ENCODE measurements at regions not wholly inside any gene's neighbourhood (a gene's known extent, or its start where the extent isn't known, plus 50 kb on each side); places are given as distances from the start of the nearest gene placed in this dataset.

DNA sequence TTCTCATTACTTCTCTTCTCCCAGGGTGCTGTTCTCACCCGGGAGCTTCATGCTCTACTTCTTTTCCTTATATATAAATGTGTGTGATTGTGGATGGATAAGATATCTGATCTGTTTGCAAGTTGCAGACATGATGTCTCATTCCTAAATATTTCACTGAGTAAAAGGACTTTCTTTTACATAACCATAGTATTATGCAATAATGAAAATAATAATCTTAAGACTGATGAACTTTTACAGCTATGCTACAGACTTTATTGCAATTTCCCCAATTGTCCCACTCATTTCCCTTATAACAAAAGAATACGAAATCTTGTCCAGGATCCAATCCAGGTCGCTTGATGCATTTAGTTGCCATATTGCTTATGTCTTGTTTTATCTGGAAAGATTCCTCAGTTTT, 284.5 kb upstream of the JAG1 start:
- Mint-ChIP-seq H3K4me1 (no peaks in the 10 kb centered on the region), H3K27ac (no peak overlapping the region), H3K9me3 (peaks cover 4 to 6% of the 10 kb centered on the region in 2 donors), H3K27me3 (no peaks in the 10 kb centered on the region), H3K4me3 (no peak overlapping the region)
- ATAC-seq (no peak), DNase-seq (no peak)

DNA sequence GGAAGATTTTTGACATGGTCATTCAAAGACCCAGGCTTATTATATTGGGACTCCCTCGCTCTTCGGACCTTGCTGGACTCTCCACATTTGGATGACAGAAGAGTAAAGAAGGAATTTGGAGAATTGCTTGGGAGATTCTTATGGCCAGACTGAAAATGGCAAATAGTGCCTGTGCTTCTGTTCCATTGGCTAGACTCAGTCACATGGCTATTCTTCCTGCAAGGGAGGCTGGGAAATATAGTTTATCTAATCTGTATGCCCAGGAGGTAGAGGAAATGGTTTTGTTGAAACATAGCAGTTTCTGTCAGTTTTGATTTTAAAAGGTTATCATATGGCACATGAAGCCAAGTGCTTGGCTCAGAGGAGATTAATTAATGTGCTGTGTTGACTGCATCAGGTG, 286.6 kb upstream of the JAG1 start:
- Mint-ChIP-seq H3K4me1 (no peaks in the 10 kb centered on the region), H3K27me3 (no peaks in the 10 kb centered on the region), H3K9me3 (peaks cover 4 to 6% of the 10 kb centered on the region in 2 donors), H3K27ac (no peak overlapping the region), H3K4me3 (no peak overlapping the region)
- DNase-seq = no peak
- no peak for ATAC-seq

DNA sequence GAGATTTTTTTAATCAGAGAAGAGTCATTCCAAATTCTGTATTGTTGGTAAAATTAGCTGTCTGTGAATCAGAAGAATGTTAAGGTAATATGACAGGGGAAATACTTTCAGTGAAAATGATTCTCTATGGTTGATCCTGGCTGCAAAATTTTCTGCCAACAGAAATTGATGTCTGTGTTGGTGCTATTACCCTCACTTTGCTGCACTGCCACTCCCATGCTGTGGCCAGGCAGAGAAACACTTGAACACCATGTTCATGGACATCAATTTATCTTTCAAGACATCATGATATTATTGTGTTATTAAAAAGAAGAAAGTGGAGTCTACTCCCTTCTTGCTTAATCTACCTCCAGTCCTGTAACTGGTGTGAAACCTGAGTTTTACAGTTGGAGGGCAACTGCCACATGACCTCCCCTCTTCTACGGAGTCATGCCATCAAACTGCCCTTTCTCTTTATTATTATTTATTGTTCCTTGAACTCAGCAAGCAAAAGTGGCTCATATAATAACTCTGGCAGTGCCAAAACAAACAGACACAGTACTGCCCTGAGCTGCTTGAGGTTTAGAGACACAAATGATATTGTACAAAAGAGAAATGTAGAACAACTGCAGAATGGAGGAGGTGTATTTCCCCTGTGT, 288.0 kb upstream of the JAG1 start:
- no peaks in the 10 kb centered on the region for H3K4me1 Mint-ChIP-seq
- DNase-seq (no peak), ATAC-seq (no peak)
- H3K9me3 Mint-ChIP-seq = peaks cover 4 to 6% of the 10 kb centered on the region in 2 donors
- no peaks in the 10 kb centered on the region for H3K27me3 Mint-ChIP-seq
- no peak overlapping the region for H3K4me3 Mint-ChIP-seq
- no peak overlapping the region for H3K27ac Mint-ChIP-seq

DNA sequence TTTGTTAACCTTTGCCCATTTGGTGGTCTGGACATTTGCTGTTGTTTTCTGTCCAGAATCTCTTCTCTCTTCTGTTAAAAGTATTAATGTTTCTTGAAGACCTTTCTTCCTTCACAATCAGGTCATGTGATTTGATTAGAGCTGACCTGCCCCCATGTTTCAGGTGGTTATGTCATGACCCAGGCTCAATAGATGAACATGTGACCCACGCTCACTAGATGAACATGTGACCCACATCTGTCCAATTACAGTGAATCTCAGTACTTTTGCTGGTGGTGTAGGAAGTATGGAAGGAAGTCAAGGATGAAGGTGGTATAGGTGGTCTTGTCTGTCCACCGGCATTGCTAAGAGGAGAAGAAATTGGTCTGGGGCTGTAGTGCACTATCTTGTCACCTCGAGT, 289.1 kb upstream of the JAG1 start:
- Mint-ChIP-seq H3K27ac (no peak overlapping the region), H3K27me3 (no peaks in the 10 kb centered on the region), H3K4me1 (no peaks in the 10 kb centered on the region), H3K9me3 (peaks cover 4 to 6% of the 10 kb centered on the region in 2 donors), H3K4me3 (no peak overlapping the region)
- DNase-seq (no peak), ATAC-seq (no peak)

DNA sequence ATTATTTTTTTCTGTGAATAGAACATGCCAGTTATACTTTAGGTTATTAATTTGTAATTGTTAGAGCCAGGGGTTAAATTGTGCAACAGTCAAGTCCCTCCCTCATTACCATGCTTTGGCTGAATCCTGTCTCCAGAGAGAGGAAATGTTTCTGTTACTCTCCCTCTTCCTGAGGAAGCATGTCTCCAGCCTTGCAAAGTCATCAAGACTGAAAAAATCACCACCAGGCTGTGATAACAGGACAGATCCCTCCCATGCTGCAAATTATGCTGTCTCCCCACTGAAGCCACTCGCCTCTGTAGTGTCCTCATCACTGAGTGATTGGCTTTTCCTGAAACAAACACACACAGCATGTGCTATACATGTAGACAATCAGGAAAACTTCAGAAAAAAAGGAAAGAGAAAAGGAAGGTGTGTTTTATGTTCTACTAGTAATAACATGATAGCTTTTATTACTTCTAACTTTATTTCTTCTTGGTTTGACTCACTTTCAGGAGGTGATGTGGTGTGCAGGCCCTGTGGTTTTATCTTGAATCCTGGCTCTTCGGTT, 290.0 kb upstream of the JAG1 start:
- no peaks in the 10 kb centered on the region for H3K27me3 Mint-ChIP-seq
- H3K4me1 Mint-ChIP-seq = no peaks in the 10 kb centered on the region
- DNase-seq (no peak), ATAC-seq (no peak)
- H3K9me3 Mint-ChIP-seq = peaks cover 4 to 6% of the 10 kb centered on the region in 2 donors
- H3K4me3 Mint-ChIP-seq = no peak overlapping the region
- H3K27ac Mint-ChIP-seq = no peak overlapping the region

DNA sequence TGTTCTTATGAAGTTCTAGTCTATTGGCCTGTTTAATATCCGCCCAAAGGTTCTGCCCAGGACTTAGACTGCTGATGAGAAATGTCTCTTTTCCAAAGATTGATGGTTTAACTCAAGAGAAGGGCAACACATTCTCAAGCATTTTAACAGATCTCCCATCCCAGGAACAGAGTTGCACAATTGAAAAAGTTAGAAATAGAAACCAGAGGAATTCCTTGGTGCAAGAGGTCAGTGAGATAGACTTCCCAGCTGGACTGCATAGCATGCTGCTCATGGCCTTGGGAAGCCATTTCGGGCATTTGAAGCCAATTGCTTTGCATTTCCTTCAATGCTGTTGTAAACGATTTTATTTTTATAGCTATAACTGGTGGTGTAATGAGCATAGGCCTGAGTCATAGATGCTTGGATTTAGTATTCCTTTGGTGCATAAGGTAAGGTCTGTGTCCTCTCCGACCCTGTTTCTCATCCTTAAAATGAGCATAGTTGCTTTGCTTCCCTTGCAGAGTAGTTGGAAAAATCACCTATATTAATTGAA, 292.2 kb upstream of the JAG1 start:
- H3K27ac Mint-ChIP-seq = no peak overlapping the region
- no peaks in the 10 kb centered on the region for H3K27me3 Mint-ChIP-seq
- ATAC-seq (no peak), DNase-seq (no peak)
- H3K4me3 Mint-ChIP-seq = no peak overlapping the region
- peaks cover 0 to 4% of the 10 kb centered on the region in 2 donors for H3K9me3 Mint-ChIP-seq
- H3K4me1 Mint-ChIP-seq = no peaks in the 10 kb centered on the region

DNA sequence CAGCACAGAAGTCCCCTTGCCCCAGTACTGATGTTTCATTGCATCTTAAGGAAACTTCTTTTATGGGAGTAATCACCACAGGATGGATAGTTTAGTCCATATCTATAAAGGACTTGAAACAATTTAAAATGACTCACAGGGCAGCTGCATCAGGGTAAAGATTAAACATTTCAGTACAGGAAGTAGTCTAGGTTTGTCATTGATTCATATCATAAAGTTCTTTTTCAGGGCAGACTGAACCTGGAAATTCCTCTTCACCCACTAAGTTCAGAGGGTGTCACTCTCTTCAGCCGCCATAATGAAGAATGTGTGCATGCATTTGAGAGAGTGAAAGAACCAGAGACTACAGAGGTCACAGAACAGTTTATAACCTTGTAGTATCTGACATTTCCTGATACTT, 296.3 kb upstream of the JAG1 start:
- Mint-ChIP-seq H3K4me1 (no peaks in the 10 kb centered on the region), H3K27ac (no peak overlapping the region), H3K4me3 (no peak overlapping the region), H3K9me3 (peaks cover 0 to 9% of the 10 kb centered on the region in 2 donors), H3K27me3 (no peaks in the 10 kb centered on the region)
- ATAC-seq (no peak), DNase-seq (no peak)

DNA sequence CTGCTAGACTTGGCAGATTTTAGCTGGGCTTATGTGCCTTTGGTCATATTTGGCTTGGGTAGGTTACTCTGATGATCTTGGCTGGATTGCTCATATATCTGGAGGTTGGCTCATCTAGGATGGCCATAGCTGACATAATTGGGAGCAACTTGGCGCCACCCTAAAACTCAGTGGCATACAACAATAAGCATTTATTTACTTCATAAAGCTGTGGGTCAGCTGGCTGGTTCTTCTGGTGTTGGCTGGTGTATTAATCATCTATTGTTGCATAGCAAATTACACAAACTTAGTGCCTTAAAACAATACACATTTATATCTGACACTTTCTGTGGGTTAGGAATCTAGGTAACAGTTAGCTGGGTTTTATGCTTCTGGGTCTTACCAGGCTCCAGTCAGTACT, 297.3 kb upstream of the JAG1 start:
- H3K4me1 Mint-ChIP-seq = no peaks in the 10 kb centered on the region
- no peak overlapping the region for H3K27ac Mint-ChIP-seq
- peaks cover 0 to 9% of the 10 kb centered on the region in 2 donors for H3K9me3 Mint-ChIP-seq
- DNase-seq (no peak), ATAC-seq (no peak)
- H3K4me3 Mint-ChIP-seq = no peak overlapping the region
- H3K27me3 Mint-ChIP-seq = no peaks in the 10 kb centered on the region

GRCh38 chr20:10972219-10972860, 298.5 kb upstream of the JAG1 start:
- Mint-ChIP-seq H3K27ac (no peak overlapping the region), H3K4me3 (no peak overlapping the region), H3K4me1 (no peaks in the 10 kb centered on the region), H3K9me3 (peaks cover 0 to 9% of the 10 kb centered on the region in 2 donors), H3K27me3 (no peaks in the 10 kb centered on the region)
- ATAC-seq = no peak
- DNase-seq = no peak

DNA sequence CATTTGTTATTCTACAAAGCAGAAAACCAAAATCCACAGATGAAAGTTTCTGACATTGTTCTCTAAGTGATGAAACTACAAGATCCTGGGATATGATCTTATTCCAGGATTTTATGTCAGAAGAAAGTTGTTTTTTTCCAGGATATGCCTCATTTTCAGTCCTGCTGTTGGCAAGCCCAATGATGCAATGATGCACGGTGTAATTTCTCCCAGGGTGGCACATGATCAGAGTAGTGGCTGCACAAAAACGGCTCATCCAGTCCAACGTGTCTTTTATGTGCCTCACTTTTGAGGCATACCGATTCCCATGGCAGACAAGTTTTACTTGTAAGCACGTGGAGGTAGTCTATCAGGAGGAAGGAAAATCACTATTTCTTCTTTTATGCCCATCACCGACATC, 302.3 kb upstream of the JAG1 start:
- DNase-seq = no peak
- no peak for ATAC-seq
- peaks cover 0 to 9% of the 10 kb centered on the region in 2 donors for H3K9me3 Mint-ChIP-seq
- H3K27me3 Mint-ChIP-seq = no peaks in the 10 kb centered on the region
- H3K27ac Mint-ChIP-seq = no peak overlapping the region
- H3K4me1 Mint-ChIP-seq = no peaks in the 10 kb centered on the region
- H3K4me3 Mint-ChIP-seq = no peak overlapping the region

- Mint-ChIP-seq H3K4me3 (no peak overlapping the region), H3K27ac (peak overlapping the region in 1 of 2 donors; percentile 64), H3K9me3 (peaks cover 0 to 4% of the 10 kb centered on the region in 2 donors), H3K4me1 (no peaks in the 10 kb centered on the region), H3K27me3 (no peaks in the 10 kb centered on the region)
- DNase-seq (no peak), ATAC-seq (no peak)
Measured at GRCh38 chr20:10978019-10978702, 304.4 kb upstream of the JAG1 start.

DNA sequence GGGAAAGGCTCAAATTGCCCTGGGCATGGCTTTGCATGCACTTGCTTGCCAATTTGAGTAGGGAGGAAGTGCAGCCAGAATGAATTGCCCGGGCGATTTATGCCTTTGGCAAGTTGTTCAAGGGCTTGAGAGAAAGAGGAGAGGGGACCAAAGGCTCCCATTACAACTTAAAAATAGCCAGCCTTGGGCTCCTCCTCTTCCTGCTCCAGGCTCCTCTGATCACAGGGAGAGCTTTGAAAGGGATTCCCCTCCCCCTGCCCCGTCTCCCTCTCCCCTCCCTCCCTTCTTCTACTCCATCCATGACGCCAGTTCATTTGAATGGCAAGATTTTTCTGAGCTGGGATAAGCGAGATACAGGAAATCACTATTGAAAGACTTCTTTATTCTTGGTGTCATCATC, 304.9 kb upstream of the JAG1 start:
- Mint-ChIP-seq H3K9me3 (peaks cover 0 to 3% of the 10 kb centered on the region in 2 donors), H3K27ac (peak overlapping the region in 1 of 2 donors; percentile 64), H3K4me3 (no peak overlapping the region), H3K27me3 (no peaks in the 10 kb centered on the region), H3K4me1 (no peaks in the 10 kb centered on the region)
- DNase-seq = no peak
- ATAC-seq = no peak

GRCh38 chr20:10982692-10983091, 308.9 kb upstream of the JAG1 start:
- Mint-ChIP-seq H3K9me3 (peaks cover 0 to 7% of the 10 kb centered on the region in 2 donors), H3K27me3 (no peaks in the 10 kb centered on the region), H3K4me3 (no peak overlapping the region), H3K4me1 (no peaks in the 10 kb centered on the region), H3K27ac (no peak overlapping the region)
- ATAC-seq (no peak), DNase-seq (no peak)

DNA sequence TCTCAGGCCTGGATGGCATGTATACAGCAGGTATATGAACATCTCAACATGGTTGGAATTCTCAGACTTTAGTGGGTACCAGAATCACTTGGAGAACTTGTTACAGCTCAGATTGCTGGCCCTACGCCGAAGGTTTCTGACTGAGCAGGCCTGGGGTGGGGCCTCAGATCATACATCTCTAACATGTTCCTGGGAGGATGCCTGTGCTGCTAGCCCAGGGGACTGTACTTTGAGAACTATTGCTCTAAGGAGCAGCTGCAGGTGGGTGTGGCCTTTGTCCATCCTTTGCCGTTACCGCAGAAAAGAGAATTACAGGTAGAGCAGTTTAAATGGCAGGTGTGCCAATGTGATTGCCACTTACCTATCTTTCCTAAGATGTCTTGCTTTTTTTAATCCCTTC, 310.5 kb upstream of the JAG1 start:
- ATAC-seq = no peak
- DNase-seq = no peak
- no peak overlapping the region for H3K4me3 Mint-ChIP-seq
- H3K27me3 Mint-ChIP-seq = no peaks in the 10 kb centered on the region
- no peaks in the 10 kb centered on the region for H3K4me1 Mint-ChIP-seq
- H3K9me3 Mint-ChIP-seq = peaks cover 0 to 7% of the 10 kb centered on the region in 2 donors
- H3K27ac Mint-ChIP-seq = no peak overlapping the region

- Mint-ChIP-seq H3K27ac (no peak overlapping the region), H3K4me3 (no peak overlapping the region), H3K4me1 (no peaks in the 10 kb centered on the region), H3K9me3 (peaks cover 0 to 7% of the 10 kb centered on the region in 2 donors), H3K27me3 (no peaks in the 10 kb centered on the region)
- ATAC-seq (no peak), DNase-seq (no peak)
Measured at GRCh38 chr20:10984913-10985312, 311.1 kb upstream of the JAG1 start.

- DNase-seq (no peak), ATAC-seq (no peak)
- Mint-ChIP-seq H3K4me3 (no peak overlapping the region), H3K9me3 (peaks cover 0 to 7% of the 10 kb centered on the region in 2 donors), H3K4me1 (no peaks in the 10 kb centered on the region), H3K27me3 (no peaks in the 10 kb centered on the region), H3K27ac (no peak overlapping the region)
Measured at GRCh38 chr20:10985536-10985935, 311.7 kb upstream of the JAG1 start.

All from stimulated activated naive CD8-positive, alpha-beta T cell treated with anti-CD3 and anti-CD28 coated beads, Interleukin-15, amount 100 ng/mL, for 72 hours (primary cell).